HG03354 (cell line): ENCODE measurements at regions not wholly inside any gene's neighbourhood (a gene's known extent, or its start where the extent isn't known, plus 50 kb on each side); places are given as distances from the start of the nearest gene placed in this dataset.
"Not testable (repeated sequence)": the region's sequence is repeated elsewhere in the genome, so short reads cannot be mapped to it uniquely, and the experiment has no call there.

ENCODE experiments used
- ATAC-seq: cut with Tn5 transposase; IDR thresholded peaks from one replicate; pipeline ENCODE4 v1.9.1; 2021; ENCODE audit warnings: mild to moderate bottlenecking; ENCODE audit not compliant: unreplicated experiment, poor library complexity, severe bottlenecking

- ATAC-seq: no peak
Measured at GRCh38 chr1:194367121-194367520, 1180.7 kb upstream of the B3GALT2 start.

GRCh38 chr1:194366705-194367104 is 1180.3 kb upstream of the B3GALT2 start:
- no peak for ATAC-seq

GRCh38 chr1:194362327-194362726 is 1175.9 kb upstream of the B3GALT2 start:
- ATAC-seq: no peak

- no peak for ATAC-seq
Measured at GRCh38 chr1:194361374-194362131, 1175.1 kb upstream of the B3GALT2 start.

GRCh38 chr1:194358208-194358581 is 1171.8 kb upstream of the B3GALT2 start:
- no peak for ATAC-seq

GRCh38 chr1:194357573-194358207 is 1171.3 kb upstream of the B3GALT2 start:
- ATAC-seq: not testable (repeated sequence)

GRCh38 chr1:194355488-194356106 is 1169.2 kb upstream of the B3GALT2 start:
- ATAC-seq: no peak

- ATAC-seq: no peak
Measured at GRCh38 chr1:194353121-194353520, 1166.7 kb upstream of the B3GALT2 start.

- no peak for ATAC-seq
Measured at GRCh38 chr1:194347200-194347599, 1160.8 kb upstream of the B3GALT2 start.

- no peak for ATAC-seq
Measured at GRCh38 chr1:194342484-194343262, 1156.3 kb upstream of the B3GALT2 start.

GRCh38 chr1:194341587-194341986 is 1155.2 kb upstream of the B3GALT2 start:
- ATAC-seq: no peak

- ATAC-seq: no peak
Measured at GRCh38 chr1:194339471-194339870, 1153.1 kb upstream of the B3GALT2 start.

- ATAC-seq: no peak
Measured at GRCh38 chr1:194338241-194338948, 1152.0 kb upstream of the B3GALT2 start.

GRCh38 chr1:194333240-194333639 is 1146.8 kb upstream of the B3GALT2 start:
- ATAC-seq: no peak

- no peak for ATAC-seq
Measured at GRCh38 chr1:194331758-194332157, 1145.3 kb upstream of the B3GALT2 start.

- ATAC-seq: no peak
Measured at GRCh38 chr1:194322751-194323150, 1136.3 kb upstream of the B3GALT2 start.

GRCh38 chr1:194318790-194319280 is 1132.4 kb upstream of the B3GALT2 start:
- ATAC-seq: no peak

- no peak for ATAC-seq
Measured at GRCh38 chr1:194309697-194310096, 1123.3 kb upstream of the B3GALT2 start.

GRCh38 chr1:194309269-194309668 is 1122.9 kb upstream of the B3GALT2 start:
- no peak for ATAC-seq

- no peak for ATAC-seq
Measured at GRCh38 chr1:194300776-194301175, 1114.4 kb upstream of the B3GALT2 start.
